NCI-H510A treated with DMSO at 0.1 percent for 48 hours (cell line): ENCODE measurements at regions not wholly inside any gene's neighbourhood (a gene's known extent, or its start where the extent isn't known, plus 50 kb on each side); places are given as distances from the start of the nearest gene placed in this dataset.

Experiments
- DNase-seq: peaks from one replicate; lab custom pipeline; 2025; lab: John Stamatoyannopoulos, UW

DNA sequence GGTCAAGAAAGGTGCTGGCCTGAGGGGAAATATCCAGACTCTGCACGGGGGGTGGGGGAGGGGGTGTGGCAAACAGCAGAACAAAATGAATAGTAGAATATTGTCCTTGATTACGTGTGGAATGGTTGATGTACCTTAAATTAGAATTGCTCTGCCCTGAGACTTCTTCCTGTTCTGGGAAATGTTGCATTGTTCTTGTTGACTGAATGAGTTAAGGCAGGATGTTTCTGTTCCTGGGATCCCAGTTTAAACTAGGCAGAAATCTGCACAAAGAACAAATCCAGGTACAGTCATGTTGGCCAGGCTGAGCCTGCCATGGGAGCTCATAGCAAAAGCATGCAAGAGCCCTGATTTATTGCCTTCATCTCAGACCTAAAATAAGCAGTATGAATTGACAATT is 558.7 kb upstream of the VSTM2A start:
- DNase-seq, result no peak

- no peak for DNase-seq
These were observed 557.4 kb upstream of the VSTM2A start for GRCh38 chr7:53984776-53985175.

DNA sequence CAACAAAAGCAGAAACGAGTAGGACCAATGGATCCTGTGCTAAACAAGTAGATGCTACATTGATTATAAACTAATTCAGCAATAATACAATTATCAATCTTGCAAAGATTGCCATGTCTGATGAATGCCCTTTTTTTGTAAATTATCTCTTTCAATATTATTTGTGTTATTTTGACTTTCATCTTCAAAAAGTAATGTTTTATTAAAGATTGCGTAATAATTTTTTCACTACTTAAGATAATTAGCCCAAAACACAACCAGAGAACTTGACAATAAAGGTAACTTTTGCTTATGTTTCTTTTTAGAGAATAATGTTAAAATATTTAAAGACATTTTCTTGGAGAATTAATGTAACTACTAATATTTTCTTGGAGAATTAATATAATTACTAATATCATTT is 553.8 kb upstream of the VSTM2A start:
- no peak for DNase-seq

DNA sequence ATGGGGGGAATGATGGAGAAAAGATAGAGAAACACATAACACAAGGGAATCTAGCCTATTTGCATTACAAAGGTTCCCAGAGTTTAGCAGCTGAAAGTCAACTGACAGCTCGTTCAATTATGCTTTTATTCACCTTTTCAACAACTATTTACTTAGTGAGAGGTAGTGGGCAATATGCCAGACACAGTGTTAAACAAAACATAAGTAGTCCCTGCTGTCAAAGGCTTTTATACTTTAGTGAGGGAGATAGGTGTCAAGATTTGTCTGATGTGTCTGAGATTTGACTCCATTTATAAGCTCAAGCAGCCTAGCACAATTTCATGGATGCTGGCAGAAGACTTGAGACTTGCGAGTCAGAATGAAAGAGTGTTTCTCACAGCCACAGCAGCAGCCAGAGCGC is 549.0 kb upstream of the VSTM2A start:
- peak; percentile 98 for DNase-seq

DNA sequence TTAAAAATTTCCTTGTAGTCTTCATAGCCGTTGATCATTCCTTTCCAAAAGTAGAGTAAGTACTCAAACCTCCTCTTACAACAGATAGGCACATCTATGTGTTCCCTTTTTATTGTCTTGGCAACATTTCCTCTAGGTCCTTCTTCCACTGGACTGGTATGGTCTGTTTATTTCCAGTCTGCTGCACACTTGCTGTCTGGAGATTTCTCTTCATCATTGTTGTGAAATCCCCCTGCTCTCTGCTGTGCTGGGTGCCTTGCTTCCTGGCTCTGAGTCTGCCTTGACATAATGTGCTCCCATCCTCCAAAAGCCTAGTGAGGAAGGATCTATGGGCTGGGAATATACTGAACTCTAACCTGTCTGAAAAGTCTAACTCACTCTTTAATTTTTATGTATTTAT is 545.3 kb upstream of the VSTM2A start:
- no peak for DNase-seq

DNA sequence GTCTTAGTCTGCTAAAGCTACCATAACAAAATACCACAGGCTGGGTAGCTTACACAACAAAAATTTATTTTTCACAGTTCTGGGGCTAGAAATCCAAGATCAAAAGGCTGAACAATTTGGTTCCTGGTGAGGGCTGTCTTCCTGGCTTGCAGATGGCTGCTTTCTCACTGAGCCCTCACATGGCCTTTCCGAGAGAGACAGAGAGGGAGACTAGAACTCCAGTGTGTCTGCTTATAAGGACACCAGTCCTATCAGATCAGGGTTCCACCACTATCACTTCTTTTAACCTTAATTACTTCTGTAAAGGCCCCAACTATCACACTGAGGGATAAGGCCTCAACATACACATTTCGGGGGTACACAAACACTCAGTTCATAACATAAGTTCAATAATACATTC is 527.4 kb upstream of the VSTM2A start:
- peak; percentile 48 for DNase-seq

DNA sequence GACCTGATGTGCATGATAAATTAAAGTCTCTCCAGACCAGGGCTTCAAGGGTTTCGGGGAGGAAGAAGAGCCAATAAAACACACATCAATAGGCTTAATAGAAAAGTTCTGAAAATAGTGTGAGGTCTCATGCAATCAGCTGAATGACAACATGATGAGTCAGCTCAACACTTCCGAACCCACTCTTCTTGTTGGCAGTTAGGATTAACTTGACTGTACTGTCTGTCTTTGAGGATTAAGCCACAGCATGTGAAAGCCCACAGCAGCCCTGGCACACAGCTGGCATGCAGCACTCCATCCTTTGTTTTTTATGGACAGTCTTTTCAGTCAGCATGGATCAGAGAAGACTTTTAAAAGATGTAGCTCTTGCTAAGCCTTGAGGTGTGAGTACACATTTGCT is 526.9 kb upstream of the VSTM2A start:
- peak; percentile 38 for DNase-seq

- no peak for DNase-seq
These were observed 504.3 kb upstream of the VSTM2A start for GRCh38 chr7:54037873-54038272.

- DNase-seq, result no peak
These were observed 481.5 kb upstream of the VSTM2A start for GRCh38 chr7:54060643-54061042.

GRCh38 chr7:54066643-54067042 is 475.5 kb upstream of the VSTM2A start:
- no peak for DNase-seq

DNA sequence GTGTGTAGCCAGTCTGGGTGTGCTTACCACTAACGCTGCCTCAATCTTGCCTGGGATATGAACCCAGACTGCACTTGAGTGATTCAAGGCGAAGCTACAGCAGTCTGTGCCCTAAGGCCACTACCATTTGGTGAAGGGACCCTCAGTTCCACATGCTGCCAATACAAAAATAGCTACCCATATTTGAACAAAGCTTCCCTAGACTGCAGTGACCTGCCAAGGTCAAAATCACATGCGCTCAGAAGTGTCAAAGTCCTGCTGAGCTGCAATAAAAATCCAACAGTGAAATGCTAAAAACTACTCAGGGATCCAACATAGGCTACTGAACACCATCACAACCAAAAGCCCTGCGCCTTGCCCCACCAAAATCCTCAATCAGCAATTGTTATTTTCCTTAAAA is 472.3 kb upstream of the VSTM2A start:
- no peak for DNase-seq

GRCh38 chr7:54072710-54073109 is 469.5 kb upstream of the VSTM2A start:
- DNase-seq, result no peak

DNA sequence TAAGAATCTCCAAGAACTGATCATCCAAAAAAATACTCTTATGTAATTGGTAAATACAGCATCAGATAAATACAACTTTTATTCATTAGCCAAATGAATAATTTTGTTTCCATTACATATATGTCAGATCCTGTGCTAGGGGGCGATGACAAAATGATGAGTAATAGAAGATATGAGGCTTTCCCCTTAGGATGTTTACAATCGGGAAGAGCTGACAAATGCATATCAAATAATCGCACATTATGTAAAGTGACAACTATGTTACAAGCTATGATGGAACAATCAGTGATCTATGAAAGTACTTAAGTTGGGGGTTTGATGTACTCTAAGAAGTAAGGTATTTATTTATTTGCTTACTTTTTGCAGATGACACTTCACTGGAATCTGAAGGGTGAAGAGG is 465.6 kb upstream of the VSTM2A start:
- DNase-seq, result no peak

GRCh38 chr7:54080525-54080924 is 461.6 kb upstream of the VSTM2A start:
- DNase-seq, result no peak

- no peak for DNase-seq
These were observed 461.2 kb upstream of the VSTM2A start for GRCh38 chr7:54080971-54081370.

DNA sequence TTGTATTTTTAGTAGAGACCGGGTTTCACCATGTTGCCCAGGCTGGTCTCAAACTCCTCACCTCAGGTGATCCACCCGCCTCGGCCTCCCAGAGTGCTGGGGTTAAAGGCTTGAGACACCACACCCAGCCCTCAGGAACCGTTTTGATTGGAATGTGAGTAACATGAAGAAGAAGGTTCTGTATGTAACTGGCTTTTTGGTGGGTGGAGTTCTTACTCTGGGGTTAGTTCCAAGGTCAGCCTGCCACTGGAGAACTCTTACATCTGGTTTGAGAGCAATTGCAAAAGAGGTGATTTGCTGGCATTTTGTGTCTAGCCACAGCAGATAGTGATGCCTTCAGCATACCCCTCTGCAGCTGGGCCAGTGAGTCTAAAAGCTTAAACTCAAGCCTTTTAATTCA is 457.8 kb upstream of the VSTM2A start:
- no peak for DNase-seq

DNA sequence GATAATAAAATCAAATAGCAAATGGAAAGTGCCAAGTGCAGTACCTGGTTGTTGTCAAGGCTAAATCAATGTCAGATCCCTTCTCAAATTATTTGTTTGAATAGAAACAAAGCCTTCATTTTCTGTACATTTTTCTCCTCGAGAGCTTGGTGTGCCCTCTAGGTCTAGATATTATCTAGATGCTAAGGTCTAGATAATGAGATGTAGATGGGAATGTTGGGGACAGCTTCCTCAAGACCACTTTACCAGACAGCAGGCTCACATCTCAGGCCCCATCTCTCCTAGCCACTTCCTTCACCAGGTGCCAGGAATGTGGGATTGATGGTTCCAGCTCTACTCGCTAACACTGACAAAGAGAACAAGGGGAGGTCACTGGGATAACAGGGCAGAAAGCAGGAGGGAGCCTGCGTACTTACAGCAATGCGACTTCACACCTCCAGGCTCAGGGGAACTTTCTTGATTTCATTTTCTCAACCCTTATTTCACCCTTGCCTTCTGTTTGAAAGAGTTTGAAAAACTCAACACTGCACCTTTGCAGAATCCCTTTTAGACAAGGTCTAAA is 451.4 kb upstream of the VSTM2A start:
- no peak for DNase-seq

DNA sequence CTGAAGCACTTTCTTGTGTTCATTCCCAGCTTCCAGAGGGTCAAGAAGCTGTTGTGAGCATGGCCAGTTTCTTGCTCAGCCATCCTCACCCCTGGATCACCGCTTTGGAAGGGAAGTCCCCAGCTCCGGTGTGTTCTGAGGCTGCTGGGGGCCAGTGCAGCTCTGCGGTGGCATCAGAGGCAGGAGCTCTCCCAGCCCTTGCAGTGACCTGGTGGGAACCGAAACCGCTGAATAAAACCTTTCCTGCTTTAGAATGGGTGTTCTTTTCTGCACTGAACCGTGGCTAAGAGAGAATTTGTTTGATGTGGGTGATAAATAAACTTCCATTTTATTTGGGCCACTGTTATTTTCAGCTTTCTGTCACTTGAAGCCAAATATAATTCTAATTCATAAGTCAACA is 450.9 kb upstream of the VSTM2A start:
- DNase-seq, result no peak

DNA sequence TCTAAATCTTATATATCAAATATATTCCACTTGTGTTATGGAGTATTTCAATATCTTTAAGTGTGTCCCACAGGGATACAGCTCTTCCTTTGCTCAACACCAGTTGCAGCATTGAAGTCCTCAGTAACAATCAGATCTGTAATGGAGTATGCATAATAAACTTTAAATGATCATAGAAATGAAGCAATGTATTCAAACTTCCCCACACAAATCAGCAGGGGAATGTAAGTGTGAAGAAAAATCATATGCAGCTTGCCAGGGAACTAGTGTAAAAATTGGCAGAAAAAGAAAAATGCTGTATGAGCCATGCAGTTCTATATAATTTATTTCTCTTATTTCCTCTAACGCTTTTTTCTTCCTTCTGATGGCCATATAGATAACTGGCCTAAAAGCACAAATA is 444.3 kb upstream of the VSTM2A start:
- no peak for DNase-seq

DNA sequence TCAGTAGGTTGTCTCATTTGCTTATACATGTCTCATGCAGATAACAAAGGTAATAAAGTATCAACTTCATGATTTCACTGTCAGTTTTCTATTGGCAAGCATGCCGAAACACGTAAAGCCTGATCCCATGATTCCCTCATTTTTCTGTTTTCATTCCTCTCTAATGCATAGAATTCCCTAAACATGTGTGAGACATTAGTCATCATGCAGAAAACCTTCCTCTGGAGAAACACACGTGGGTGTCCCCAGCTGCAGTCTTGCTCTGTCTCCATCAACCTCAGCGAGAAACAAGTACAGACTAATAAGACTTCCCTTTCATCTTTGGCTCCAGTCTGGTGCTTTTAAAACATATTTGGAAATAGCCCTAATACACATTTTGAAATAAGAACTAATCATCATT is 432.7 kb upstream of the VSTM2A start:
- DNase-seq, result no peak

- DNase-seq, result no peak
These were observed 430.2 kb upstream of the VSTM2A start for GRCh38 chr7:54111814-54112511.

GRCh38 chr7:54112567-54112966 is 429.6 kb upstream of the VSTM2A start:
- DNase-seq, result no peak

- no peak for DNase-seq
These were observed 427.0 kb upstream of the VSTM2A start for GRCh38 chr7:54115028-54115763.

DNA sequence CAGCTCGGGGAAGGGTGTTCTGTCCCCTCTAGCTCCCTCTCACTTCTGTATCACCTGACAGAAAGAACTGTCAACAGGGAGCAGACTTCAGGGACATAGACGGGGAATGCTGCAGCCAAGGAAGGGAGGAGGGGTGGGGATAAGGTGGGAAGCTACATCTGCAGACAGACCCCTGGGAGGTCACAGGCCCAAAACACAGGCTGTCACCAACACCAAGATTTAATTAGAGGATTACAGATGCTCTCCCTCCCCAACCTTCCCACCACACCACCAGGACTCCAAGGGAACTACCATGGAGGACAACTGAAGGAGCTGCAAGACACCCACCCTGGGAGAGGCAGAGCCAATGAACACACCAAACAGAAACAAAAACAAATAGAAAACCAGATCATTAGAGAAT is 425.2 kb upstream of the VSTM2A start:
- DNase-seq, result no peak
